ENCODE measurements at regions not wholly inside any gene's neighbourhood (a gene's known extent, or its start where the extent isn't known, plus 50 kb on each side); places are given as distances from the start of the nearest gene placed in this dataset.

DNA sequence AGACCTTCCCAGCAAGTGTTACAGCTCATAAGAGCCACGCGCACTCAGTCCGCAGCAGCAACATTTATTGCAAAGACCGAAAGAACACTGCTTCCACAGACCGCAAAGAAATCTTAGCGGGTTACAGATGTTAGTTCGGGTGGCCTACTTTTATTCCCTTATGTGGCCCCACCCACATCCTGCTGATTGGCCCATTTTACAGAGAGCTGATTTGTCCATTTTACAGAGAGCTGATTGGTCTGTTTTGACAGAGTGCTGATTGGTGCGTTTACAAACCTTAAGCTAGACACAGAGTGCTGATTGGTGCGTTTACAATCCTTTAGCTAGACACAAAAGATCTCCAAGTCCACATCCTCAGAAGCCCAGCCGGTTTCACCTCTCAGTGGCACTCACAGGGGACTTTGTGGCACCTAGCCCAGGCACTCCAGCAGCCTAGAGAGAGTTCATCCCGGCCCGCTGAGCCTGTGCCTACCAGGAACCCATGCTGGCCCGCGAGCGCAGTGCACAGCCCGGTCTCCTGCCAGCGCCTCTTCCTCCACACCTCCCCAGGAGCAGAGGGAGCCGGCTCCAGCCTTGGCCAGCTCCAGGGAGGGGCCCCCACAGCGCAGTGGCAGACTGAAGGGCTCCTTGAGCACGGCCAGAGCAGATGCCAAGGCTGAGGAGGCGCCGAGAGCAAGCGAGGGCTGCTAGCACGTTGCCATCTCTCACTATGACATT lies 244.3 kb upstream of the TSHZ2 start:
- TF ChIP-seq, protein P1, sequence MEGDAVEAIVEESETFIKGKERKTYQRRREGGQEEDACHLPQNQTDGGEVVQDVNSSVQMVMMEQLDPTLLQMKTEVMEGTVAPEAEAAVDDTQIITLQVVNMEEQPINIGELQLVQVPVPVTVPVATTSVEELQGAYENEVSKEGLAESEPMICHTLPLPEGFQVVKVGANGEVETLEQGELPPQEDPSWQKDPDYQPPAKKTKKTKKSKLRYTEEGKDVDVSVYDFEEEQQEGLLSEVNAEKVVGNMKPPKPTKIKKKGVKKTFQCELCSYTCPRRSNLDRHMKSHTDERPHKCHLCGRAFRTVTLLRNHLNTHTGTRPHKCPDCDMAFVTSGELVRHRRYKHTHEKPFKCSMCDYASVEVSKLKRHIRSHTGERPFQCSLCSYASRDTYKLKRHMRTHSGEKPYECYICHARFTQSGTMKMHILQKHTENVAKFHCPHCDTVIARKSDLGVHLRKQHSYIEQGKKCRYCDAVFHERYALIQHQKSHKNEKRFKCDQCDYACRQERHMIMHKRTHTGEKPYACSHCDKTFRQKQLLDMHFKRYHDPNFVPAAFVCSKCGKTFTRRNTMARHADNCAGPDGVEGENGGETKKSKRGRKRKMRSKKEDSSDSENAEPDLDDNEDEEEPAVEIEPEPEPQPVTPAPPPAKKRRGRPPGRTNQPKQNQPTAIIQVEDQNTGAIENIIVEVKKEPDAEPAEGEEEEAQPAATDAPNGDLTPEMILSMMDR (IDR thresholded peaks at IDR 0.05), result no peak
- TF ChIP-seq POLR2A (IDR thresholded peaks at IDR 0.05), result no peak

Data from tibial nerve (tissue), 3 donors.